A673 (cell line): ENCODE measurements at regions not wholly inside any gene's neighbourhood (a gene's known extent, or its start where the extent isn't known, plus 50 kb on each side); places are given as distances from the start of the nearest gene placed in this dataset.

Source experiments
- CTCF ChIP-seq: fragments of 300-800, 200-600 bp; sonication (generic); conservative IDR thresholded peaks from 2 replicates; pipeline ENCODE4 v1.5.1; 2017; ENCODE audit warnings: low read depth, mild to moderate bottlenecking, antibody characterized with exemption, low read length, moderate library complexity, mixed read lengths
- EZH2 ChIP-seq: fragments of 200-600 bp; sonication (generic); IDR thresholded peaks from 2 replicates; pipeline ENCODE4 v1.6.1; 2017; ENCODE audit warnings: borderline replicate concordance, low read depth, mild to moderate bottlenecking, mixed read lengths, antibody characterized with exemption, low read length; ENCODE audit not compliant: poor library complexity, severe bottlenecking

- no peak for TF ChIP-seq EZH2
- TF ChIP-seq CTCF, result no peak
Observed at GRCh38 chr2:216281876-216282275, 90.4 kb downstream of the MARCHF4 start.
